IPS DF 19.7 (cell line): ENCODE measurements at regions not wholly inside any gene's neighbourhood (a gene's known extent, or its start where the extent isn't known, plus 50 kb on each side); places are given as distances from the start of the nearest gene placed in this dataset.

ENCODE experiments used
- DNase-seq: peaks from one replicate; pipeline ENCODE4 v3.0.0-alpha.2; 2013; ENCODE audit warnings: low read depth, low spot score

DNA sequence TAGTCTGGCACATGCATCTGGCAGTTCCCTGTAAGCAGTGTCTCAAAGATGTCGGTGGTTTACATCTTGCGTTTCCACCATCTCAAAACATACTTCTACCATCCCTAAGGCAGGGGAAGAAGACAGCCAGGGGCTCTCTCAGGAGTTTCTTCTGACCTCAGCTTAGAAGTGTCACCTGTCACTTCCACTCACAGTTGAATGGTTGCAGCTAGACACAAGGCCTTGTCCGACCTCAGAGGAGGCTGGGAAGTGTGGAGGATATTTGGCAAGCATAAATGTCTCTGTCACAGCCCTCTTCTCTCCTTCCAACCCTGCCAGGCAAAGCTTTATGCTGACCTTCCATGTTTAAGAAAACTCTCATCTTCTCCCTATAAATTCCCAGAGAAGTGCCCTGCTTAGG, 193.3 kb downstream of the HERPUD2 start:
- DNase-seq: no peak

- no peak for DNase-seq
Observed at GRCh38 chr7:35499226-35499625, 195.7 kb downstream of the HERPUD2 start.

- DNase-seq: no peak
Observed at GRCh38 chr7:35498416-35498815, 196.5 kb downstream of the HERPUD2 start.

DNA sequence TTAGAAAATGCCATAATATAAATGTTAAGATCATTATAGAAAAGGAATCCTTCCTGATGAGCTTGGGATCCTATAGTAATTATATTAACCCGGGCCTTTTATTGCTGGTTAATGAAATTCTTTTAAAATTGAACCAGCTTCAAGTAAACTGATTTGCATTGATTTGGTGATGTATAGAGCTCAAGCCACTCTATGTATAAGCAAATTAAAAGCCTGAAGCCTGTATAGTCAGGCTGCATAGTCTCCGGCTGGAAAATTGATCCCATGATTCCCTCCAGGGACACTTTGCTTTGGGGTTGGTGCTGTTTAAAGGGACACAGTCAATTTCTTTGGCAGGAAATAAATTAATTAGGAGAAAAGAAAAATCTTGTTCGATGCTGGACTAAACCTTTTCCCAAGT, 199.1 kb downstream of the HERPUD2 start:
- DNase-seq: no peak

GRCh38 chr7:35495377-35495776, 199.6 kb downstream of the HERPUD2 start:
- no peak for DNase-seq

DNA sequence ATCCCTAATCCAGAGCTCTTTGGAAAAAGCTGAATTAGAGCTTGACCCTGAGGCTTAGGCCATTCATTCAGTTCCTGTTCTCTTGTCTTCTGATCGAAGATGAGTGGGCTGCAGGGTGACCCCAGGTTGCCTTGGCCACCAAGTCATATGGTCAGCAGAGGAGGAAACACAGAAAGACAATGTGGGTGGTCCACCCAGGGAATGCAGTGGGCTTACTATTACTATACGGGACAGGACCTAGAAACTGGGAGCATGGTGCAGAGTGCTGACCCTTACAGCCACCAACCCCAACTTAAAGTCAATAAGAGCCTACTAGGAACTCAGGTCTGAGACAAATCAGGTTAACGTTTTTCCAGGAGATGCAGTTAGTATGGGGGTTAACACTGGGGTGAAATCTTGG, 200.5 kb downstream of the HERPUD2 start:
- no peak for DNase-seq

DNA sequence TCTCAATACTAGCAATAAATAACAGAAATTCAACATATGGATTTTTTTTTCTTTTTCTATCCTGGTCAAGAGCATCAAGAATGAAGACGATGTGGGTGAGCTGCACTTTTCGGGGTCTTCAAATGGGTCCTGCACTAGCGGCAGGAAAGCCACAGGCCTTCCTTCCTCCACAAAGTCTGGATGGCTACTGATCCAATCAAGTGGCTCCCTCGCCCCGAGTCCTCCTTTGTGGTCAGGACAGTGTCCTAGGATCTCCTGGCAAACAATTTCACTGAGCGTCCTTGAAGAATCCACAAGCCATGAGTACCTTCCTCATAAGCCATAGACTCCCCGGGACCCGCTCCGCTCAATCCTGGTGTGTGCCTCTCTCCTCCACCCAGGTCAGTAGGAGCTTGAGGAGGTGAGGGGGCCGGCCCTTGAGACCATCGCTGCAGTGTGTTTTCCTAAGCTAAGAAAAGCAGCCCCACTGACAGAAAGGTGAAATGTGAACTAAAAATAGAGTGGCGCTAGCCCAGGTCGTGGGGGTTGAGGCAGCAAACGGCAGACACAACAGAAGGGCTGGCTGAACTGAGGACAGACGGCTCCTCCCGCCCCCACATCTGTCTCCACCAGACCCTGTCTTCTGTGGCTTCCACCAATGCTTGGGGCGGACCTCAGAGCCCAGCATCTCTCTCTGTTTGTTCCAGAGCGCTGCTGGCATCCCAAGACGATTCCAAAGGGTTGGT, 202.3 kb downstream of the HERPUD2 start:
- DNase-seq: no peak

- DNase-seq: no peak
Observed at GRCh38 chr7:35491233-35491632, 203.7 kb downstream of the HERPUD2 start.

- no peak for DNase-seq
Observed at GRCh38 chr7:35487841-35488240, 207.1 kb downstream of the HERPUD2 start.

DNA sequence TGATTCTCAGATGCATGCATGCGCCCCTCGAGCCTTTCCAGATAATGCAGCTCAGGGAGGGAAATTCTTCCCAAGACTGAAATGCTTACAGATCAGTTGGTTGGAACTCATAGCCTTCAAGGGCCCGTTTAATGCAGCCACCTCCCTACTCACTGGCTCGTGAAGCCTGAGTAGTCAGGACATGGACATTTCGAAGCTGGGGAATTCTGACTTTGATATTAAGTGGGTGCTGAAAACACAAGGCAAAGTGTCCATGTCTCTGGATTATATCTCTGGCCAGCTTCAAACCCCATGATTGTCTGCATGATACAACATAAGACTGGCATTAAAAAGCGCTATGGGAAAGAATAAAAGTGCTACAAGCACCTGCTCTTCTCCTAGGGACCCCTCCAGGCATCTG, 207.5 kb downstream of the HERPUD2 start:
- no peak for DNase-seq

DNA sequence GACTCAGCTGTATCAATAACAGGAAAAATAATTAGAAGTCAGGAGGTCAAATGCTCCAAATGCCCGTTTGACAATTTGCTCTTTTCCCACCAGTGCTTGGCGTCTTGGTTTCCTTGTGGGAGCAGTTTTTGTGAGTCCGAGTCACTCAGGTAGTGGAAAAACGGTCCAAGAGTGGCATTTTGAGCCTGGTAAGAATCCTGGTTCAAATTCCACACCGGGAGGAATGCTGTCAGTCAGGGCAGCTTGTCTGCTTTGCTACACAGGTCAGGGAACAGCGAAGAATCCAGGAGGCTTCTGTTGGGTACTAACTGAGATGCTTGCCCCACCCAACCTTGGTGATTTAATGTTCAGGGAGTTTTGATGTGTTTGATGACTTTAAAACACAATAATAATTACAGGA, 209.5 kb downstream of the HERPUD2 start:
- DNase-seq: no peak

- no peak for DNase-seq
Observed at GRCh38 chr7:35483568-35483967, 211.4 kb downstream of the HERPUD2 start.

DNA sequence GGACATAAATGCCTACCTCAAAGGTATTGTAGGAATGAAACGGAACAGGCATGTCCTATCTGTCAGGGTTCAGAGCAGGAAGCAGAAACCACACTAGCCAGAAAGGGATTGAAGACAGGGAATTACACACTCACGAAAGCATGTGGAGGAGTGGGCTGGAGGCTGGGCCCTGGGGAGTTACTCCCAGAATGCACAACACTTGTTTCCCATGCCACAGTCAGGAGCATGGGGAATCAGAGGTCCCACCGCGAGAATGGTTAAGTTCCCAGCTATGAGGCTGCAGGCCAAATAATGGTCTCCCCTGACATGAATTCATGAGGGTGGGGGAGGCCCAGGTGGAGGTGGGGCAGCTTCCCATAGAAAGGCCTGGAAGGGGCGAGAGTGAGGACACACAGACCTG, 212.7 kb downstream of the HERPUD2 start:
- DNase-seq: no peak

- no peak for DNase-seq
Observed at GRCh38 chr7:35480806-35481205, 214.1 kb downstream of the HERPUD2 start.

DNA sequence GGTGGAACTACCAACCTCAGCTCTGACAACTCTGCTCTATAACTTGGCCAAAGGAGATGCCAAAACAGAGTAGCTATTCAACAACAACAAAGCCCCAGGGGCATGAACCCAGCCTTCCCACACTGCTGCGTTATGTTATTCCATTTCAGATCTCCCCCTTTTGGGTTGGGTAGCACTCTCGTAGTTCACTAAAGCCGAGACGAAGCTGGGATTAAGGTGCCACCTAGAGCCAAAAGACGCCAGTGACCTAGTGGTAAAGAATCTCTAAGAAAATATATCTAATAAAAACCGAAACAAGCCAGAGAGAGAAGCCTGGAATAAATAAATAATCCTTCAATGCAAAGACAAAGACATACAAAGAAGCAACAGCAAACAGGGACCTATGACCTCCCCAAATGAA, 217.3 kb downstream of the HERPUD2 start:
- no peak for DNase-seq

DNA sequence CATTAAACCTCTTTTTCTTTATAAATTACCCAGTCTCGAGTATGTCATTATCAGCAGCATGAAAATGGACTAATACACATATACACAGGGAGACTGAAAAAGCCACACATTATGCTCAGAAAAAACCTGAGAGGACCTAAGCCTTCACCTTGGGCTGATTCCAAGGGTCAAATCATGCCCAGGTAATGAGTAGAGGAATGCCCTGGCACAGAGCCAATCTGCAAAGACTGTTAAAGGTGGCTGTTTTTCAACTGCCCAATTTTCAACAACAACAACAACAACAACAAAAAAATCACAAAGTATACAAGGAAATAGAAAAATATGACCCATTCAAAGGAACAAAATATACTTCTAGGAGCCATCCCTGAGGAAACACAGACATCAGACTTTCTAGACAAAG, 220.2 kb upstream of the TBX20 start:
- no peak for DNase-seq

DNA sequence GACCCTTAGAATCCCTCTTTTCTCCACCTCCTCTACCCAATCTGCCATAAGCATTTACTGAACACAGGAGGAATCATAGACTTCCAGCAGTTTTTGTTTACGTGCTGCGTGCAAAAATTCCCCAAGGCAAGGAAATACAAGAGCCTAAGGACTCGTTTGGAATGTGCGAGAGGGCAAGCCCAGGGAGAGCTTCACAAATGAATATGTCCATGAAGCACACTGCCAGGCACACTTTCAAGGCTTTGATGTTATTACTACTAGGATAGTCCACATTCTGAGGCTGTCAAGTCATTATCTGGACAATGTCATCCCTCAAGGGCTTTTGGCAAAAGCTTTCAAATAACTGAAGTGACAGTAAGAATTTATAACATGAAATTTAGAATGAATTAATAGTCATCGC, 214.7 kb upstream of the TBX20 start:
- DNase-seq: no peak

GRCh38 chr7:35467456-35467978, 213.6 kb upstream of the TBX20 start:
- DNase-seq: no peak

DNA sequence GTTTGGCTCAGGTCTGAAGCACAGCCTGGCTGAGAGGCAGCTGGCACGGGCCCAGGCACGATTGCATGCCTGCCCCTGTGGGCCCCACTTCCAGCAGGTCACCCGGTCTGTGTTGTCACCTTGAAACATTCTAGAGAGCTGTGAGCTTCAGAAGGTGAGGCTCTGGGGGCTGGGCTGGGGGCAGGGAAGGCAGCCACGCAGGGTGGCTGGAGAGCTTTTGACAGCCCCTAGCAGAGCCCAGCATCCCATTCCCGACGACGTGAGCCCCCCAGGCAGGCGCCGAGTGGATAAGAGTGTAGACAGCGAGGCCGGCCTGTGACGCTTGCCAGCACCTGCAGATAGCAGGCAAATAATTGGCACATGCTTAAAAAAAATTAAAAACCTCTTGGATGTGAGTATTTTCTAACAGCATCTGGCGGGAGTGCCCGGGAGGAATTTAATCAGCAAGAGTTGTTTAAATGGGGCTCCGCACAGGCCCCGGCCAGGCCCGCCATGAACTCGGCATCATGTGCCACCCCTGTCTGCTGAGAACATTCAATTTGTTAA, 212.0 kb upstream of the TBX20 start:
- DNase-seq: no peak

- DNase-seq: no peak
Observed at GRCh38 chr7:35463751-35464150, 209.9 kb upstream of the TBX20 start.

- DNase-seq: no peak
Observed at GRCh38 chr7:35463176-35463700, 209.3 kb upstream of the TBX20 start.

GRCh38 chr7:35454575-35455385, 200.9 kb upstream of the TBX20 start:
- DNase-seq: no peak
